Lower leg skin (tissue), 3 donors: ENCODE measurements at regions not wholly inside any gene's neighbourhood (a gene's known extent, or its start where the extent isn't known, plus 50 kb on each side); places are given as distances from the start of the nearest gene placed in this dataset.

ENCODE experiments used
- POLR2A ChIP-seq, 2 donors: fragments of 450-650 bp; IDR thresholded peaks; one replicate each; pipeline ENCODE4 v1.6.1; 2016 to 2017; ENCODE audit warnings: antibody characterized with exemption in 2 of 2, mild to moderate bottlenecking in 1 of 2, moderate library complexity in 1 of 2
- TF ChIP-seq, protein P1 (sequence below), 3 donors: fragments of 450-650 bp; IDR thresholded peaks; one replicate each; pipeline ENCODE4 v1.5.1; 2016; ENCODE audit warnings: antibody characterized with exemption in 3 of 3, mild to moderate bottlenecking in 3 of 3, moderate library complexity in 2 of 3

GRCh38 chr10:3259499-3259898, 86.9 kb upstream of the PITRM1 start:
- TF ChIP-seq, protein P1, sequence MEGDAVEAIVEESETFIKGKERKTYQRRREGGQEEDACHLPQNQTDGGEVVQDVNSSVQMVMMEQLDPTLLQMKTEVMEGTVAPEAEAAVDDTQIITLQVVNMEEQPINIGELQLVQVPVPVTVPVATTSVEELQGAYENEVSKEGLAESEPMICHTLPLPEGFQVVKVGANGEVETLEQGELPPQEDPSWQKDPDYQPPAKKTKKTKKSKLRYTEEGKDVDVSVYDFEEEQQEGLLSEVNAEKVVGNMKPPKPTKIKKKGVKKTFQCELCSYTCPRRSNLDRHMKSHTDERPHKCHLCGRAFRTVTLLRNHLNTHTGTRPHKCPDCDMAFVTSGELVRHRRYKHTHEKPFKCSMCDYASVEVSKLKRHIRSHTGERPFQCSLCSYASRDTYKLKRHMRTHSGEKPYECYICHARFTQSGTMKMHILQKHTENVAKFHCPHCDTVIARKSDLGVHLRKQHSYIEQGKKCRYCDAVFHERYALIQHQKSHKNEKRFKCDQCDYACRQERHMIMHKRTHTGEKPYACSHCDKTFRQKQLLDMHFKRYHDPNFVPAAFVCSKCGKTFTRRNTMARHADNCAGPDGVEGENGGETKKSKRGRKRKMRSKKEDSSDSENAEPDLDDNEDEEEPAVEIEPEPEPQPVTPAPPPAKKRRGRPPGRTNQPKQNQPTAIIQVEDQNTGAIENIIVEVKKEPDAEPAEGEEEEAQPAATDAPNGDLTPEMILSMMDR (IDR thresholded peaks at IDR 0.05), result no peak
- no peak for TF ChIP-seq POLR2A (IDR thresholded peaks at IDR 0.05)
